Neural progenitor cell (in vitro differentiated cells): ENCODE measurements at regions not wholly inside any gene's neighbourhood (a gene's known extent, or its start where the extent isn't known, plus 50 kb on each side); places are given as distances from the start of the nearest gene placed in this dataset.

Experiments
- CTCF ChIP-seq: fragments of 200-600 bp; sonication (generic); IDR thresholded peaks from 2 replicates; pipeline ENCODE4 v1.5.1; 2017; ENCODE audit warnings: antibody characterized with exemption, mild to moderate bottlenecking
- EZH2phosphoT487 ChIP-seq: fragments of 200-600 bp; sonication (generic); IDR thresholded peaks from 2 replicates; pipeline ENCODE4 v1.6.1; 2017; ENCODE audit warnings: antibody characterized with exemption

DNA sequence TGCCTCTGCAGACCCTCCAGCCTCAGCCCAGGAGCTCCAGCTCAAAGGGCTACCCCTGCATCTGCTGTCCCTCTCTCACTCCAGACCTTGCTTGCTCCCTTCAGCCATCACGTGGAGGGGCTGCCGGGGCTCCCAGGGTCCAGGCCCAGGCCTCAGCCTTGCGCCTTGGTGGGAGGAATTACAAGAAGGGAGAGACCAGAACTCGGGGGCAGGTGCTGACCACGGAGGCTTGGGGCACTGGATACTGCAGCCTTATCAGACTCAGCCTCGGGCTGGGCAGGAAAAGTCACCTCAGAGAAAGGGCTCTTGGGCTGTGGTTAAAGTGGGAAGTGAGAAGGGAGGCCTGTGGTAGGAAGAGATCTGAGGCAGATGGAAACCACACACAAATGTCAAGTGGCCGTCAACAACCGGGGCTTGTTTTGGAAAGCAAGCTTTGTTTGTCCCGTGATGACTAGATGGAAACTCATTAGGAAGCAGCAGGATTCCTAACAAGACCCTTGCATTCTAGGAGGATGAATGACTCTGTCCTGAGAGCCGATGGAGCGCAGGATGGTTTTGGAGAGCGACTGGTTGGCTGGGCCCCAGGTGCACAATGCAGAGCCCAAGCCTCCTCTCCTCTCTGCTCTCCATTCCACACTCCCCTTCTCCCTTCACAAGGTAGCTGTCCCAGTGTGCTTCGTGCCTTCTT, 1321.7 kb downstream of the TBC1D22A start:
- TF ChIP-seq CTCF (no peak), EZH2phosphoT487 (no peak)
